ENCODE measurements at regions not wholly inside any gene's neighbourhood (a gene's known extent, or its start where the extent isn't known, plus 50 kb on each side); places are given as distances from the start of the nearest gene placed in this dataset.

GRCh38 chr1:29634746-29635335 lies 398.5 kb downstream of the PTPRU start:
- TF ChIP-seq PRDM15 (CRISPR knock-in tag; IDR thresholded peaks at IDR 0.05) (no peak), ZNF574 (CRISPR knock-in tag; IDR thresholded peaks at IDR 0.05) (no peak)
- no TSS peak for BruUV-seq (replicated peaks)
- Histone ChIP-seq H3K27ac (ENCODE audit: extremely low read length, insufficient read depth, low read length) (no peak overlapping the region), H3K9ac (ENCODE audit: insufficient read depth, low read depth, low read length) (no peak overlapping the region), H3K9me3 (ENCODE audit: low read length) (no peaks in the 10 kb centered on the region), H4K20me1 (ENCODE audit: insufficient read depth, low read length) (no peaks in the 10 kb centered on the region), H3K4me1 (ENCODE audit: insufficient read depth, low read length) (0 out of 2 replicates have a peak, but pooled peaks cover 8% of the 10 kb centered on the region), H2AFZ (ENCODE audit: low read length) (no peak overlapping the region), H3K4me2 (ENCODE audit: low read depth, low read length) (no peak overlapping the region), H3K36me3 (replicated peaks in 1 of 2; ENCODE audit: control insufficient read depth in 1 of 2, insufficient read depth in 2 of 2, low read length in 2 of 2) (no peaks in the 10 kb centered on the region), H3K79me2 (ENCODE audit: insufficient read depth, low read length) (no peaks in the 10 kb centered on the region), H3K4me3 (replicated peaks in 1 of 3; ENCODE audit: insufficient read depth in 1 of 3, low read depth in 2 of 3, low read length in 3 of 3) (no peak overlapping the region), H3K27me3 (ENCODE audit: control insufficient read depth in 1 of 2, insufficient read depth in 2 of 2, low read length in 2 of 2) (peaks cover 0 to 9% of the 10 kb centered on the region in 2 experiments; a peak in 2 of 5 replicates)
- 32% methylated on average over 2 of the region's 7 CpGs for WGBS (ENCODE audit: low lambda C conversion rate)
- POLR2A ChIA-PET = no interaction called here
- in situ Hi-C loops (cut with HindIII; ENCODE audit: extremely low pct_ligation_motif_present, low pct_unique_long_range_greater_than_20kb) (no loop called here), intact Hi-C loops (cut with micrococcal nuclease; ENCODE audit: unreplicated experiment) (no loop called here)
- CTCF ChIA-PET (ENCODE audit: low intra/inter-chr PET ratio, low total read pairs) = no interaction called here
- ATAC-seq (no peak), DNase-seq (ENCODE audit: low spot score) (no peak), FAIRE-seq (no peak)
